CD4-positive, alpha-beta memory T cell (primary cell): ENCODE measurements at regions not wholly inside any gene's neighbourhood (a gene's known extent, or its start where the extent isn't known, plus 50 kb on each side); places are given as distances from the start of the nearest gene placed in this dataset.

ENCODE experiments used
- CTCF ChIA-PET: fragments of 350-600 bp; sonication (Branson Sonifier 250); formaldehyde crosslinking; loops from one replicate; lab custom pipeline; 2021; ENCODE audit warnings: inconsistent platforms; ENCODE audit not compliant: partially characterized antibody; lab: Charles Lee
- POLR2A ChIA-PET: fragments of 350-600 bp; sonication (Branson Sonifier 250); formaldehyde crosslinking; loops from one replicate; lab custom pipeline; 2021; ENCODE audit not compliant: partially characterized antibody; lab: Charles Lee
- DNase-seq, 5 donors: peaks; one replicate each; pipeline versions ENCODE4 v3.0.0 to v3.0.0-alpha.2; 2020 to 2022; ENCODE audit warnings: mixed read lengths in 1 of 5
- H3K27ac ChIP-seq: one replicate; pipeline ENCODE4 v1.7.0; 2013; ENCODE audit warnings: low read depth, low read length
- H3K27me3 ChIP-seq: 2 replicates; pipeline ENCODE4 v1.7.0; 2013; ENCODE audit warnings: mild to moderate bottlenecking, low read length, moderate library complexity; ENCODE audit not compliant: insufficient read depth
- H3K36me3 ChIP-seq: 2 replicates; pipeline ENCODE4 v1.7.0; 2013; ENCODE audit warnings: mild to moderate bottlenecking, low read length, moderate library complexity; ENCODE audit not compliant: insufficient read depth
- H3K4me1 ChIP-seq: 2 replicates; pipeline ENCODE4 v1.7.0; 2013; ENCODE audit warnings: mild to moderate bottlenecking, low read length, moderate library complexity; ENCODE audit not compliant: insufficient read depth
- H3K4me3 ChIP-seq, 2 donors: one replicate each; pipeline ENCODE4 v1.7.0; 2013; ENCODE audit warnings: low read length in 2 of 2, mild to moderate bottlenecking in 1 of 2
- H3K9me3 ChIP-seq, 2 donors: one replicate each; pipeline ENCODE4 v1.7.0; 2013; ENCODE audit warnings: low read length in 2 of 2, control low read depth in 1 of 2; ENCODE audit not compliant: control insufficient read depth in 1 of 2
- H3K27ac Mint-ChIP-seq, 7 donors: one replicate each; pipeline ENCODE4 v1.8.0; 2020 to 2021; ENCODE audit warnings: mixed read lengths in 7 of 7, mild to moderate bottlenecking in 6 of 7, inconsistent platforms in 3 of 7, moderate library complexity in 3 of 7
- H3K27me3 Mint-ChIP-seq, 2 donors: one replicate each; pipeline ENCODE4 v1.8.0; 2020 to 2021; ENCODE audit warnings: mixed read lengths in 2 of 2
- H3K36me3 Mint-ChIP-seq, 2 donors: one replicate each; pipeline ENCODE4 v1.8.0; 2020 to 2021; ENCODE audit warnings: mixed read lengths in 2 of 2, inconsistent platforms in 1 of 2, mild to moderate bottlenecking in 1 of 2
- H3K4me1 Mint-ChIP-seq, 4 donors: one replicate each; pipeline ENCODE4 v1.8.0; 2020 to 2021; ENCODE audit warnings: mixed read lengths in 4 of 4, mild to moderate bottlenecking in 1 of 4
- H3K4me3 Mint-ChIP-seq, 8 donors: one replicate each; pipeline ENCODE4 v1.8.0; 2020 to 2021; ENCODE audit warnings: mixed read lengths in 8 of 8, mild to moderate bottlenecking in 7 of 8, moderate library complexity in 6 of 8, inconsistent platforms in 3 of 8
- H3K9me3 Mint-ChIP-seq, 8 donors: one replicate each; pipeline ENCODE4 v1.8.0; 2020 to 2021; ENCODE audit warnings: mixed read lengths in 8 of 8, mild to moderate bottlenecking in 5 of 8, inconsistent platforms in 3 of 8, moderate library complexity in 1 of 8
- intact Hi-C: fragments of 100-400 bp; cut with micrococcal nuclease; formaldehyde crosslinking; loops from one replicate; pipeline ENCODE4 v1.15.1; 2023

DNA sequence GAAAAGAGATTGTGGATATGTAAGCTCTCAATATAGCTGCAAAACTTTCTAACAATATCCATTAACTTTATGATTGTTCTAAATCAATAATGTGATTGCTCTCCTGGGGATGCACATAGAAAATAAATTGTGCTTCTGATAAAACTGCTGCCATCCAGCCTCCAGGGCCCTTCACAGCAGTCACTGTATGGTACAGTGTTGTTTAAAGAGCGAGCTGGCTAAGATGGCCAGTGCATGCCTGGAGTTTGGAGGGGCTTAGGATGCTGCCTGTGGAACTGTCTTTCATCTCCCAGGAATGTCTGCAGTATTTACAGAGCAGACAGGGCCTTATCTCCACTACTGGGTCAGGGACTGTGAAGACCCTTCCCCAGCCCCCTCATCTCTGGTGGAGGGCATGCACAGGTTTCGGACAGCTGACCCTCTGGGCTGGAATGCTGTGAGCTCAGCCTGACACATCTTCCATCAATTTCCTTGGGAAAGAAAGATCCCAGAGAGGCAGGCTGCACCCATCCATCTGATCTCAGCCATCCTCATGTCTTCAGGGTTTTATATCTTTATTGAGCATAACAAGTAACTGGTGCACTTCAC is 137.0 kb downstream of the PLPP3 start:
- Mint-ChIP-seq H3K27me3 (no peaks in the 10 kb centered on the region), H3K9me3 (peaks cover 0 to 2% (median 0%) of the 10 kb centered on the region in 8 donors), H3K36me3 (no peaks in the 10 kb centered on the region), H3K4me3 (no peak overlapping the region), H3K4me1 (no peaks in the 10 kb centered on the region), H3K27ac (no peak overlapping the region)
- Histone ChIP-seq H3K27ac (no peak overlapping the region), H3K4me3 (no peak overlapping the region), H3K4me1 (no peaks in the 10 kb centered on the region), H3K9me3 (no peaks in the 10 kb centered on the region), H3K27me3 (no peaks in the 10 kb centered on the region), H3K36me3 (no peaks in the 10 kb centered on the region)
- no peak for DNase-seq
- intact Hi-C loops, result no loop called here
- ChIA-PET POLR2A (no interaction called here), CTCF (no interaction called here)

DNA sequence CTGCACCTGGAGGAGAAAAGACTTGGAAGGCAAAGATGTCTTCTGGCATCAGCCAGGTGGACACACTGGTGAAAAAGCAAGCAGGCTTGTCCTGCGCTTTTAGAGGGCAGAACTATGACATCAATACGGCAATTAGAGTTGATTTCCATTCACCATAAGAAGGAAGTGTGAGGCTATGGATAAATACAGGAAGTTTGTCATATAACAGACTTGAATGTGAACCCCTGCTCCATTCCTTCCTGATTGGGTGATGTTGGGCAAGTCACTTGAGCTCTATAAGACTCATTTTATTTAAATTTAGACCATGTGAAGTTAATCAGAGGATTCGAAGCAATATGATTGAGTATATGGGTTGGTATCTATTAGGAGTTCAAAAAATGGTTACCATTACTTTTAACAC is 137.8 kb downstream of the PLPP3 start:
- Histone ChIP-seq H3K27ac (no peak overlapping the region), H3K36me3 (no peaks in the 10 kb centered on the region), H3K4me3 (no peak overlapping the region), H3K4me1 (no peaks in the 10 kb centered on the region), H3K9me3 (no peaks in the 10 kb centered on the region), H3K27me3 (no peaks in the 10 kb centered on the region)
- H3K4me1 Mint-ChIP-seq, result no peaks in the 10 kb centered on the region
- no peak for DNase-seq
- H3K9me3 Mint-ChIP-seq, result peaks cover 0 to 2% (median 0%) of the 10 kb centered on the region in 8 donors
- no peaks in the 10 kb centered on the region for H3K27me3 Mint-ChIP-seq
- POLR2A ChIA-PET, result no interaction called here
- intact Hi-C loops, result no loop called here
- no peak overlapping the region for H3K4me3 Mint-ChIP-seq
- no peaks in the 10 kb centered on the region for H3K36me3 Mint-ChIP-seq
- no peak overlapping the region for H3K27ac Mint-ChIP-seq
- CTCF ChIA-PET, result no interaction called here

DNA sequence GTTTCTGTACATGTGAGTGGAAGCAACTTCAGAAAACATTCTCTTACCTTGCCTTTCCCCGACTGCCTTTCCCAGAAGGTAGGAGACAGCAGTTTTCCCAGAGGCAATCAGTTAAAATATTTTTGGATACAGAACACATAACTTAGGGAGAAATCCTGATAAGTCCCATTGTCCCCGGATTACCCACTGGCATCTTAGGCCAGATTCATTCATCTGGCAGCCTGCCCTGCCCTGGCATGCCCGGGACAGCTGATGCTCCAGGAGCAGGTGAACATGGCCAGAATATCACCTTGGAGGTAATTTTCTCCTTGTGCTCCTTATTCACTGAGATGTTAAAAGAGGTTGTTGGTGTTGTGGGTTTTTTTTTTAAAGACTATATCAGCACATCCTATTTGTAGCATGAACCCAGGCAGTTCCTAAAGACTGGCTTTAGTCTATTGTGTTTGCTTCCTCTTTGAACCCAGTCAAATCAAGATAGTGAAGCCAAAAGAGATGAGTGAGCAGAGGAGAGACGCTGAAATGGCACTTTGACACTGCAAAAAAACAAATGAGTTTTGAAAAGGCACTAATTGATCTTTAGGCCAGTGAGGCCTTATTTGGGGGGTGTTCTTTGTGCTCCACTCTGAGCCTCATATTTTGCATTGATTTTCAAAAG is 139.6 kb downstream of the PLPP3 start:
- H3K4me1 ChIP-seq, result no peaks in the 10 kb centered on the region
- no peak overlapping the region for H3K27ac Mint-ChIP-seq
- H3K36me3 ChIP-seq, result no peaks in the 10 kb centered on the region
- H3K4me3 ChIP-seq, result no peak overlapping the region
- intact Hi-C loops, result no loop called here
- ChIA-PET CTCF (no interaction called here), POLR2A (no interaction called here)
- no peak overlapping the region for H3K4me3 Mint-ChIP-seq
- H3K36me3 Mint-ChIP-seq, result no peaks in the 10 kb centered on the region
- no peaks in the 10 kb centered on the region for H3K9me3 ChIP-seq
- H3K27me3 ChIP-seq, result no peaks in the 10 kb centered on the region
- no peak for DNase-seq
- no peaks in the 10 kb centered on the region for H3K4me1 Mint-ChIP-seq
- no peaks in the 10 kb centered on the region for H3K27me3 Mint-ChIP-seq
- H3K9me3 Mint-ChIP-seq, result peaks cover 0 to 2% (median 0%) of the 10 kb centered on the region in 8 donors
- no peak overlapping the region for H3K27ac ChIP-seq

DNA sequence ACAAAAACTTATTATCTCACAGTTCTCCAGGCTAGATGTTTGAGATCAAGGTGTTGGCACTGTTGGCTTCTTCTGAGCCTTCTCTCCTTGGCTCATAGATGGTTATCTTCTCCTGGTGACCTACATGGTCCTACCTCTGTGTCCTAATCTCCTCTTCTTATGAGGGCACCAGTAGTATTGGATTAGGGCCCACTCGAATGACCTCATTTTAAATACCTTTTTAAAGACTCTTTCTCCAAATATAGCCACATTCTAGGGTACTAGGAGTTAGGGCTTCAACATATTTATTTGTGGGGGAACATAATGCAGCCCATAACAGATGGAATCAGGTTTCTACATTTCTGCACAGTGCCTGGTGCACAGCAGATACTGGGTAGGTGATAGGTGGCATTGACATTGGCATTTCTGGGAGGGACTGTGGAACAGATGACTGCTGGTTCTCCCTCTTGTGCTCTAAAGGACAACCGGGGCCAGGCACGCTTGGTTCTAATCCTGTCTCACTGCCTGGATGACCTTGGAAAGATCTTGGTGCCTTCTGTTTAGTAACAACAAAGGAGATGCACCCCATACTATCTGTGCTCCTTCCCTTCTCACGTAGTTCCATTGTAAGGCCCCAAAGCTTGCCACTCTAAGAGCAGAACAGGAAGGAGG is 140.3 kb downstream of the PLPP3 start:
- H3K36me3 Mint-ChIP-seq, result no peaks in the 10 kb centered on the region
- POLR2A ChIA-PET, result no interaction called here
- no peaks in the 10 kb centered on the region for H3K9me3 ChIP-seq
- H3K27me3 Mint-ChIP-seq, result no peaks in the 10 kb centered on the region
- H3K4me3 ChIP-seq, result no peak overlapping the region
- H3K4me1 Mint-ChIP-seq, result no peaks in the 10 kb centered on the region
- no peak overlapping the region for H3K27ac Mint-ChIP-seq
- CTCF ChIA-PET, result no interaction called here
- DNase-seq, result no peak
- no peaks in the 10 kb centered on the region for H3K36me3 ChIP-seq
- H3K4me1 ChIP-seq, result no peaks in the 10 kb centered on the region
- no peak overlapping the region for H3K27ac ChIP-seq
- peaks cover 0 to 2% (median 0%) of the 10 kb centered on the region in 8 donors for H3K9me3 Mint-ChIP-seq
- intact Hi-C loops, result no loop called here
- H3K27me3 ChIP-seq, result no peaks in the 10 kb centered on the region
- H3K4me3 Mint-ChIP-seq, result no peak overlapping the region

DNA sequence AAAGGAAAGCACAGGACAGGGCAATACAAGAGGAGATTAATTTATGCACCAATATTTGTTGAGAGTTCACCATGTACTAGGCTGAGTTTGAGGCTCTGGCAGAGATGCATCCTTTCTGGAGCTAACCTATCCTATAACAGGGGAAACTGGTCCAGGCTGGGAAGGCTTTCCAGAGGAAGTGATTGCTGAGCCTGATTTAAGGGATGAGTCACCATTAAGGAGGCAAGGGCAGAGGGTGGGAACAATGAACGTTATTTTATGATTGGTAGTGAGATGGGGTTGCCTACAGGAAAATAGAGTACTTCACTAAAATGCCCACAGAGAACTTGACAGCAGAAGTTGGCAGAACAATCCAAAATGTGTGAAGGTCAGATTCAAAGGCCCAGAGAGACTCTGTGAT is 141.4 kb downstream of the PLPP3 start:
- no peaks in the 10 kb centered on the region for H3K4me1 Mint-ChIP-seq
- no peak for DNase-seq
- Histone ChIP-seq H3K4me1 (no peaks in the 10 kb centered on the region), H3K9me3 (no peaks in the 10 kb centered on the region), H3K27ac (no peak overlapping the region), H3K36me3 (no peaks in the 10 kb centered on the region), H3K27me3 (no peaks in the 10 kb centered on the region), H3K4me3 (no peak overlapping the region)
- H3K9me3 Mint-ChIP-seq, result peaks cover 0 to 5% (median 0%) of the 10 kb centered on the region in 8 donors
- CTCF ChIA-PET, result no interaction called here
- POLR2A ChIA-PET, result no interaction called here
- H3K36me3 Mint-ChIP-seq, result no peaks in the 10 kb centered on the region
- H3K4me3 Mint-ChIP-seq, result no peak overlapping the region
- peaks cover 0 to 2% of the 10 kb centered on the region in 2 donors for H3K27me3 Mint-ChIP-seq
- no peak overlapping the region for H3K27ac Mint-ChIP-seq
- intact Hi-C loops, result no loop called here

DNA sequence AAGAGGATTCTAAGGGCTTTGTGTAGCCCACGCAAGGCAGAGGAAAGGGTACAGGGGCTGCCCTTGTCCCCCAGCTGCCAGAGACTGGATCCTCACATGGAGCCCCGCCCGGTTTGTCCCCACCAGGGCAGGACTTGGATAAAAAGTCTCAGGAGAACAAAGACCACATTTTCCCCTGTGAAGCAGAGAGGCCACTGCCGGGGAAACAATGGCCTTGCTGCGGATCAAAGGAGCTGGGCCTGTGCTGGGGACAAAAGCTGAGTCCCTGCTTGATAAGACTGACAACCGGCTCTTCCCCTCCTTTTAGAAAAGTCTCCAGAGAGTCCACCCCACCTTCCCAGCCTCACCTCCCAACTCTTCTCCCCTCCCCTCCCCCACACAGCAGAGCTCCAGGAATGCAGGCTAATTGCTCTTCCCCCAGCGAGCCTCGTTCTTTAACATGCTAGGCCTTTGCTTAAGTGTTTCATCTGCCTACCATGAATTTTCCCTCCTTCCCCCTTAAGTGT is 142.4 kb downstream of the PLPP3 start:
- intact Hi-C loops, result no loop called here
- Mint-ChIP-seq H3K27me3 (peaks cover 0 to 2% of the 10 kb centered on the region in 2 donors), H3K4me1 (no peaks in the 10 kb centered on the region), H3K4me3 (no peak overlapping the region), H3K9me3 (peaks cover 0 to 5% (median under 1%) of the 10 kb centered on the region in 8 donors), H3K27ac (no peak overlapping the region), H3K36me3 (no peaks in the 10 kb centered on the region)
- Histone ChIP-seq H3K4me3 (no peak overlapping the region), H3K36me3 (no peaks in the 10 kb centered on the region), H3K9me3 (no peaks in the 10 kb centered on the region), H3K4me1 (no peaks in the 10 kb centered on the region), H3K27ac (no peak overlapping the region), H3K27me3 (no peaks in the 10 kb centered on the region)
- POLR2A ChIA-PET, result no interaction called here
- no peak for DNase-seq
- CTCF ChIA-PET, result no interaction called here

DNA sequence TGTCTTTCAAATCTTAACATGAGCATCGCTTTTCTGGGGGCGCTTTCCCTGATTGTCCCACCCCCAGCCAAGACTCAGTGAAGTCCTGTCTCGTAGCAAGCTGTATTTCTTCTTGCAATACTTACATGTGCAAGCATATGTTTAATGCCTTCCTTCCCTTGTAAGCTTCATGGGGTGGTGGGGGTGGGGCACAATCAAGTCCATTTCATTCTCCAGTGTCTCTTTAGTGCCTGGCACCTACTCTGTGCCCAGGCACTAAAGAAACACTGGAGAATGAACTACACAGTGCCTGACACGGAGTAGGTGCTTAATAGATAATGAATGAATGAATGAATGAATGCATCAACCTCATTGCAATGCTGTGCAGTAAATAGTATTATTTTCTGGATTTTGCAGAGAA is 143.1 kb downstream of the PLPP3 start:
- peaks cover 0 to 2% (median under 1%) of the 10 kb centered on the region in 8 donors for H3K9me3 Mint-ChIP-seq
- no peak overlapping the region for H3K27ac Mint-ChIP-seq
- no peak overlapping the region for H3K27ac ChIP-seq
- intact Hi-C loops, result no loop called here
- H3K36me3 Mint-ChIP-seq, result no peaks in the 10 kb centered on the region
- CTCF ChIA-PET, result interaction anchor here (0.7 kb wide), 1 partner anchor 12 kb away, joined by 3 read pairs; no protein-coding TSS in a partner anchor
- H3K27me3 ChIP-seq, result no peaks in the 10 kb centered on the region
- H3K4me3 ChIP-seq, result no peak overlapping the region
- peaks cover 0 to 2% of the 10 kb centered on the region in 2 donors for H3K27me3 Mint-ChIP-seq
- no peaks in the 10 kb centered on the region for H3K36me3 ChIP-seq
- H3K9me3 ChIP-seq, result no peaks in the 10 kb centered on the region
- H3K4me3 Mint-ChIP-seq, result no peak overlapping the region
- H3K4me1 Mint-ChIP-seq, result no peaks in the 10 kb centered on the region
- no peaks in the 10 kb centered on the region for H3K4me1 ChIP-seq
- no peak for DNase-seq
- POLR2A ChIA-PET, result no interaction called here
